Heart left ventricle (tissue), 16 donors: ENCODE measurements at regions not wholly inside any gene's neighbourhood (a gene's known extent, or its start where the extent isn't known, plus 50 kb on each side); places are given as distances from the start of the nearest gene placed in this dataset.

Source experiments
- ATAC-seq, 4 donors: fragments of 200-7000 bp; cut with Tn5 transposase; one replicate each; pipeline ENCODE4 v1.9.1; 2020 to 2022; ENCODE audit warnings: moderate library complexity in 4 of 4, mild to moderate bottlenecking in 3 of 4, moderate number of reproducible peaks in 1 of 4
- DNase-seq, 5 donors: peaks; one replicate each; pipeline ENCODE4 v3.0.0-alpha.2; 2020
- H3K27ac ChIP-seq, 12 donors: fragments of 200-600 bp; sonication (generic) in 4 of 12; one replicate each; pipeline versions ENCODE4 v1.5.0 to v1.8.0; 2016 to 2022; ENCODE audit warnings: mild to moderate bottlenecking in 2 of 12
- H3K27me3 ChIP-seq, 9 donors: fragments of 200-600 bp; sonication (generic) in 2 of 9; one replicate each; pipeline versions ENCODE4 v1.5.1 to v1.8.0; 2016 to 2022; ENCODE audit warnings: mild to moderate bottlenecking in 3 of 9
- H3K36me3 ChIP-seq, 9 donors: fragments of 200-600 bp; sonication (generic) in 2 of 9; one replicate each; pipeline versions ENCODE4 v1.5.0 to v1.8.0; 2018 to 2022; ENCODE audit warnings: mild to moderate bottlenecking in 2 of 9
- H3K4me1 ChIP-seq, 12 donors: fragments of 200-600 bp; sonication (generic) in 4 of 12; one replicate each; pipeline versions ENCODE4 v1.5.0 to v1.8.0; 2016 to 2022; ENCODE audit warnings: mild to moderate bottlenecking in 3 of 12
- H3K4me3 ChIP-seq, 12 donors: fragments of 200-600 bp; sonication (generic) in 4 of 12; one replicate each; pipeline versions ENCODE4 v1.5.0 to v1.8.0; 2017 to 2022; ENCODE audit warnings: mild to moderate bottlenecking in 9 of 12, moderate library complexity in 4 of 12
- H3K9me3 ChIP-seq, 12 donors: fragments of 200-600 bp; sonication (generic) in 4 of 12; one replicate each; pipeline versions ENCODE4 v1.5.0 to v1.8.0; 2016 to 2022; ENCODE audit warnings: mild to moderate bottlenecking in 1 of 12
- CTCF ChIP-seq, 12 donors: fragments of 200-600 bp; sonication (generic) in 4 of 12; IDR thresholded peaks; one replicate each; pipeline versions ENCODE4 v1.5.0 to v1.8.0; 2018 to 2022; ENCODE audit warnings: antibody characterized with exemption in 12 of 12, mild to moderate bottlenecking in 5 of 12
- POLR2A ChIP-seq, 2 donors: fragments of 450-650 bp; IDR thresholded peaks; one replicate each; pipeline ENCODE4 v1.6.1; 2017; ENCODE audit warnings: antibody characterized with exemption in 2 of 2, mild to moderate bottlenecking in 2 of 2, moderate library complexity in 2 of 2
- WGBS, 4 donors: extraction: QIAGEN DNeasy Blood & Tissue Kit in 2 of 4; methylation state at CpG; one replicate each; pipeline versions ENCODE4 v1.1.5 to v1.1.7; 2013 to 2018; 5-methylcytosine and 5-hydroxymethylcytosine counted together
- intact Hi-C, 10 donors: fragments of 100-400 bp; cut with DNase I; formaldehyde crosslinking; loops; one replicate each; pipeline versions ENCODE4 v1.11.1 to v1.14.2; 2022
- donor health status: ischemic (EF 13 %, LVEDD 7.1; RV severe dilation, severe dysfunction).
- donor health status: healthy with polysubstance abuse.
- donor health status: DM: no; HTN: yes; CAD: no.
- donor health status: DM: no; HTN: no; CAD: no.
- donor health status: ischemic (EF 25% LVEDD 6.9; RV normal size, moderate dysfunction).
- donor health status: ischemic (EF 25% LVEDD 5.7; RV mildly dilated, moderate dysfunction).
- donor health status: healthy.
- donor health status: DM: yes; HTN: yes; CAD: no.
- donor health status: ischemic (EF 35%, LVEDD 5.7; RV mildly dilated, moderate dysfunction).
- donor health status: nonischemic (EF 11% LVEDD 7.7; RV severe dilation, severe dysfunction).
- donor health status: DM: yes; HTN: yes; CAD: no.
- donor health status: PGD.
- donor health status: ischemic (EF 29% LVEDD 5.4; RV normal size, mild dysfunction).
- donor health status: nonischemic (EF 23%, LVEDD 6.1; RV moderate dilation, normal function).

- intact Hi-C loops, result no loop called here
These were observed 159.1 kb downstream of the TFAP2C start for GRCh38 chr20:56788041-56788670.

GRCh38 chr20:56788671-56789610 lies 159.8 kb downstream of the TFAP2C start:
- intact Hi-C loops, result no loop called here
- no peak for DNase-seq
- no peaks in the 10 kb centered on the region for H3K4me1 ChIP-seq
- no peaks in the 10 kb centered on the region for H3K36me3 ChIP-seq
- H3K27me3 ChIP-seq, result peaks cover 0 to 28% (median 0%) of the 10 kb centered on the region in 9 donors
- H3K9me3 ChIP-seq, result no peaks in the 10 kb centered on the region
- TF ChIP-seq CTCF (IDR thresholded peaks at IDR 0.05) (no peak), POLR2A (IDR thresholded peaks at IDR 0.05) (no peak)
- WGBS, 4 donors, result 77 to 83% (median 81%) methylated on average over 6 of the region's 6 CpGs
- ATAC-seq, result no peak
- no peak overlapping the region for H3K4me3 ChIP-seq
- H3K27ac ChIP-seq, result peak overlapping the region in 1 of 12 donors; percentile 82

More at GRCh38 chr20:56788041-56788670, 159.1 kb downstream of the TFAP2C start:
- H3K36me3 ChIP-seq, result no peaks in the 10 kb centered on the region
- TF ChIP-seq CTCF (IDR thresholded peaks at IDR 0.05) (no peak), POLR2A (IDR thresholded peaks at IDR 0.05) (no peak)
- no peaks in the 10 kb centered on the region for H3K4me1 ChIP-seq
- H3K9me3 ChIP-seq, result no peaks in the 10 kb centered on the region
- WGBS, 4 donors, result 81 to 86% (median 84%) methylated on average over 7 of the region's 7 CpGs
- H3K27ac ChIP-seq, result peak overlapping the region in 1 of 12 donors; percentile 82
- DNase-seq, result no peak
- no peak for ATAC-seq
- H3K4me3 ChIP-seq, result no peak overlapping the region
- peaks cover 0 to 31% (median 0%) of the 10 kb centered on the region in 9 donors for H3K27me3 ChIP-seq

GRCh38 chr20:56793916-56794315 lies 164.8 kb downstream of the TFAP2C start:
- intact Hi-C loops, result loop anchor here in 1 of 10 donors (10.0 kb wide), 1 partner anchor 79 kb away; no protein-coding TSS in a partner anchor
- ATAC-seq, result no peak

More at GRCh38 chr20:56793916-56794315, 164.8 kb downstream of the TFAP2C start:
- WGBS, 4 donors, result 69 to 86% (median 77%) methylated on average over 7 of the region's 7 CpGs
- H3K9me3 ChIP-seq, result peaks cover 0 to 12% (median 4%) of the 10 kb centered on the region in 12 donors
- H3K4me3 ChIP-seq, result no peak overlapping the region
- no peaks in the 10 kb centered on the region for H3K4me1 ChIP-seq
- TF ChIP-seq POLR2A (IDR thresholded peaks at IDR 0.05) (no peak), CTCF (IDR thresholded peaks at IDR 0.05) (no peak)
- H3K36me3 ChIP-seq, result no peaks in the 10 kb centered on the region
- H3K27me3 ChIP-seq, result peaks cover 0 to 12% (median 0%) of the 10 kb centered on the region in 9 donors
- no peak for DNase-seq
- H3K27ac ChIP-seq, result no peak overlapping the region
